ENCODE measurements at regions not wholly inside any gene's neighbourhood (a gene's known extent, or its start where the extent isn't known, plus 50 kb on each side); places are given as distances from the start of the nearest gene placed in this dataset.
"Not testable (repeated sequence)": the region's sequence is repeated elsewhere in the genome, so short reads cannot be mapped to it uniquely, and the experiment has no call there.

- DNase-seq = no peak
Measured at GRCh38 chr19:23597661-23598060, 89.4 kb downstream of the ZNF675 start.

GRCh38 chr19:23596872-23597271 lies 90.1 kb downstream of the ZNF675 start:
- DNase-seq = no peak

- DNase-seq = not testable (repeated sequence)
Measured at GRCh38 chr19:23594311-23594710, 92.7 kb downstream of the ZNF675 start.

GRCh38 chr19:23587546-23587945 lies 99.5 kb downstream of the ZNF675 start:
- no peak for DNase-seq

- no peak for DNase-seq
Measured at GRCh38 chr19:23577501-23577900, 109.5 kb downstream of the ZNF675 start.

- no peak for DNase-seq
Measured at GRCh38 chr19:23571175-23571574, 115.8 kb downstream of the ZNF675 start.

- DNase-seq = not testable (repeated sequence)
Measured at GRCh38 chr19:23568116-23568515, 118.9 kb downstream of the ZNF675 start.

- no peak for DNase-seq
Measured at GRCh38 chr19:23565256-23565655, 121.8 kb downstream of the ZNF675 start.

GRCh38 chr19:23563326-23563725 lies 123.7 kb downstream of the ZNF675 start:
- no peak for DNase-seq

- DNase-seq = no peak
Measured at GRCh38 chr19:23561341-23561740, 125.7 kb downstream of the ZNF675 start.

- no peak for DNase-seq
Measured at GRCh38 chr19:23560051-23560450, 127.0 kb downstream of the ZNF675 start.

GRCh38 chr19:23558541-23558940 lies 128.5 kb downstream of the ZNF675 start:
- DNase-seq = no peak

- DNase-seq = no peak
Measured at GRCh38 chr19:23557381-23557780, 129.6 kb downstream of the ZNF675 start.

GRCh38 chr19:23554548-23554947 lies 132.5 kb downstream of the ZNF675 start:
- DNase-seq = no peak

GRCh38 chr19:23550102-23550501 lies 136.9 kb downstream of the ZNF675 start:
- DNase-seq = not testable (repeated sequence)

- no peak for DNase-seq
Measured at GRCh38 chr19:23547816-23548430, 139.1 kb downstream of the ZNF675 start.

- DNase-seq = no peak
Measured at GRCh38 chr19:23547156-23547555, 139.9 kb downstream of the ZNF675 start.

GRCh38 chr19:23543351-23543750 lies 143.7 kb downstream of the ZNF675 start:
- DNase-seq = no peak

- DNase-seq = no peak
Measured at GRCh38 chr19:23542562-23542961, 144.4 kb downstream of the ZNF675 start.

GRCh38 chr19:23541991-23542390 lies 145.0 kb downstream of the ZNF675 start:
- DNase-seq = no peak

GRCh38 chr19:23540180-23540579 lies 144.9 kb upstream of the ZNF91 start:
- not testable (repeated sequence) for DNase-seq

- DNase-seq = no peak
Measured at GRCh38 chr19:23539499-23539898, 144.2 kb upstream of the ZNF91 start.

GRCh38 chr19:23537136-23537535 lies 141.9 kb upstream of the ZNF91 start:
- DNase-seq = not testable (repeated sequence)

- not testable (repeated sequence) for DNase-seq
Measured at GRCh38 chr19:23536341-23536740, 141.1 kb upstream of the ZNF91 start.

GRCh38 chr19:23535901-23536300 lies 140.6 kb upstream of the ZNF91 start:
- not testable (repeated sequence) for DNase-seq
